HG02870 (cell line): ENCODE measurements at regions not wholly inside any gene's neighbourhood (a gene's known extent, or its start where the extent isn't known, plus 50 kb on each side); places are given as distances from the start of the nearest gene placed in this dataset.

Experiments
- ATAC-seq: cut with Tn5 transposase; IDR thresholded peaks from one replicate; pipeline ENCODE4 v1.9.1; 2021; ENCODE audit warnings: mild to moderate bottlenecking, moderate library complexity; ENCODE audit not compliant: unreplicated experiment

DNA sequence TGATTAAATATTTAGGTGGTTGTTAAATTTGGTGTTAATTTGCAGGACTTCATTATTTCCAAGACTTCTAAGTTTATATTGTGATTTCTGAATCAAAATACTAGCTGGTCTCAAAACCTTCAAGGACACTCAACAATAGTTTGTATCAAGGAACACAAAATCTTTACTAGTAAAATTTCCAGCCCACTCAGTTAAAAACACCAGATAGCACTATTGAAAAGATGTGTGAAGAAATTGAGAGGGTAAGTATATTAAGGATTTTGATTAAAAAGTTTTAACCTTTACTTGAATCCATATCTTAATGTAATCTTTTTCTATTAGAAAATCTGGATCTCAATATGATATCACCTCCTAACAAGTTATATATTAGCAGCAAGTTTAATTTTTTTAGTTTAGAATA lies 89.3 kb upstream of the UGT8 start:
- ATAC-seq = no peak

DNA sequence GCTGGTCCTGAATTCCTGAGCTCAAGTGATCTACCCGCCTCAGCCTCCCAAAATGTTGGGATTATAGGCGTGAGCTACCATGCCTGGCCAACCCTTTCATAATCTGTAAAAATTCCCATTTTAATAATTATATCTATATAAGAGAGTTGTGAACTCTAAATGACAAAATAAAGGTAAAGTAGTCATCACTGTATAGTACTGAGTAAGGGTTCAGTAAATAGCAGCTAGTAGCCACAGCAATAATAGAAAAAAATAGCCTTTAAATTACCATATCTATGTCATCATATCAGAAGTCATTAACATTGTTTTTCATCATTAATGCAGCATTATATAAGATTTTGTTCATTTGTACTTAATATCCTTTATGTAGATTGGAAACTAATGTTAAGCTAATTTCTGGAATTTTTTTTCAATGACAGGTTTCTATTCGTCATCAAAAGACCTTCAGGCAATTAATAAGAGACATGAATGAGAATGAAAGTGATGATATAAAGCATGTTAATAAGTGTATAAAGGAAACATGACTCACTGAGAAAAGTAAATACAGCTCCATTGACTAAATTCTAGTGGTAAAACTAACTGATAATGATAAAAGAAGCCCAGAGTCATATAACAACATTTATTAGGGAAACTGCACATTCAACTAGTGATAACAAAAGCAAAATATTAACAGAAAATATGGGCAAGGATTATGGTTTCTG lies 85.9 kb upstream of the UGT8 start:
- no peak for ATAC-seq

DNA sequence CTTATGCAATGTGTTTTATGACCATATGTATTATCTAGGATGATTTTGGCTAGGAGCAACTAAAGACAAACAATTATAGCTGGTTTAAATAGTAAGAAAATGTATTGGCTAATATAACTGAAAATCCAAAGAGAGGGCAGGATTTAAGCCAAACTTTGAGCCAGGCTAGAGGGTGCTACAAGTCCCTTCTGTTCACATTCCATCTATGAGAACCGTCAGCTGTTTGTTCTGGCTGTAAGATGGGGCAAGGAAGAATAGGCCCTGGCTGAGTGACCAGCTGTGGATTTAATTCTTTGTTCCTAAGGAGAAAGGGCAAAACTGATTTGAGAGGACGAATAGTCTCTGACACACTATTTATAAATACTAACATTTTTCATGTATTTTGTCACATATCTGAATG lies 79.2 kb upstream of the UGT8 start:
- no peak for ATAC-seq

DNA sequence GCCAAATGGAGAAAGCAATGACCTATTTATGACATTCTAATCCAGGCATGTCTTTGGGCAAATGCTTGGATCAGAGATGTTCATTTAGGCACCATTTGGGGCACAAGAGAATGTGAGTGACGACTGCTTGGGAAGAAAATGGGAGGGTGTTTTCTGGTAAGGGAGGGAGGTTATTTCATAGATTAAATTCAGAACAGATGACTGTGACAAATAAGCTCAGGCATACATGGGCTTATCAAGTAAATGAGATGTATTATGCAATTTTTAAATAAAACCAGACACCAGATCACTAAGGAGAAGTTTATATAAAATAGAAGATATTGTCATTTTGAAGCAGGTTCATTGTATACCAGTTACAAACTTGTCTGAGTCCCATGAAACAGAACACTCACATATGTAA lies 71.4 kb upstream of the UGT8 start:
- ATAC-seq = no peak

DNA sequence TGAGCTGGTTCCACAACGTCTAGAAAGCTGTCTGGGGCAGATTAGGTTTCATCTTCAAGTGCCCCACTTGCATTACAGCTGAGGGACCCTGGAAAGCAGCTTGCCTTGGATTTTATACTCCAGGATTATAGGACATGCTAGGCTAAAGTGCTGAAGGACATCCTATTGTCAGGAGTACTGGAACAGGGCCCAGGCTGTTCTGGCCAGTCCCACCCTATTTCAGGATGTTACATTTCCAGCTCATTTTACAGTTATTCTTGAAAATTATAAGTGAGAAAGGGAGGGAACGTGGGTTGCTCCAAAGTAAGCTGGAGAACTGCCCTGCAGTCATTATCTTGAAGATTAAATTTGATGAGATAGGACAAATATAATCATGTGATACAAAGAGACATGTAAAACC lies 71.0 kb upstream of the UGT8 start:
- no peak for ATAC-seq

DNA sequence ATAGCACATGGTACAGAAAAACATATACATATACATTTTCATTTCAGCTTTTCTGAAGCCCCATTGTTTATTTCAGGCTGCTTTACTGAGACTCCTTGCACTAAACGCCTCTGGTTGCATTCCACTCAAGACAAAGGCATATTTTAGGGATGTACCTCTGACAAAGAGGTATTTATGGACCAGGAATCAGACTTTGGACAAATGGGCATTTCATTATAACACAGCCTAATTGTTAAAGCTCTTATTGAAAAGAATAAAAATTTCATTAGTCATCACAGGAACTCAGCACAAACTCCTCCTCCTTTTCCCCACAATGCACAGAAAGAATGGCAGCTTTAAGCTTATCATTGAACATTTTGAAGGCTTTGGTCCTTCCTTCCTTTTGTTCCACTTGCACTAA lies 62.9 kb upstream of the UGT8 start:
- ATAC-seq = no peak

DNA sequence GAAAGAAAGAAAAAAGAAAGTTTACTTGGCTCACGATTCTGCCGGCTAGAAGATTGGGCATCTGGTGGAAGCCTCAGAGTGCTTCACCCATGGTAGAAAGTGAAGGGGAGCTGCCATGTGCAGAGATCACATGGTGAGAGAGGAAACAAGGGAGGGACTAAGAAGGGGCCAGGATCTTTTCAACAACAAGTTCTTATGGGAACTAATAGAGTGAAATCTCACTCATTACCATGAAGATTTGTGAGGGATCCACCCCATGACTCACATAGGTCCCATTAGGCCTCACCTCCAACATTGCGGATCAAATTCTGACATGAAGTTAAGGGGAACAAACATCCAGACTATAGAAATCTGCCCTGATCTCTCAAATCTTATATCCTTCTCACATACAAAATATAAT lies 61.3 kb upstream of the UGT8 start:
- ATAC-seq = no peak

DNA sequence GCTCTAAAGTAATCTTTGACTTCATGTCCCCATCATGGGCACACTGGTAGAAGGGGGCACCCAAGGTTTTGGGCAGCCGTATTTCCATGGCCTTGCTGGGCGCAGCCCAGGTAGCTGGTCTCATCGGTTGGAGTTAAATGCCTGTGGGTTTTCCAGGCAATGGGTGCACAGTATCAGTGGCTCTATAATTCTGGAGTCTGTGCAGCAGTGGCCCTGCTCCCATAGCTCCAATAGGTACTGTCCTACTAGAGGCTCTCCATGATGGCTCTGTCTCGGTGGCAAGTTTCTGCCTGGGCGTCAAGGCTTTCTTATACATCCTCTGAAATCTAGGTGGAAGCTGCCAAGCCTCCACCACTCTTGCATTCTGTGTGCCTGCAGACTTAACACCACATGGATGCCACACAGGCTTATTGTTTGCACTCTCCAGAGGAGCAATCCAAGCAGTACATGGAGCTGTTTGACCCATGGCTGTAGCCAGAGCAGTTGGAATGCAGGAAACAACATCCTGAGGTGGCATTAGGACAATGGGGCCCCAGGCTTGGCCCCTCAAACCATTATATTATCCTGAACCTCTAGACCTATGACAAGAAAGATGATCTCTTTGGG lies 60.5 kb upstream of the UGT8 start:
- no peak for ATAC-seq

DNA sequence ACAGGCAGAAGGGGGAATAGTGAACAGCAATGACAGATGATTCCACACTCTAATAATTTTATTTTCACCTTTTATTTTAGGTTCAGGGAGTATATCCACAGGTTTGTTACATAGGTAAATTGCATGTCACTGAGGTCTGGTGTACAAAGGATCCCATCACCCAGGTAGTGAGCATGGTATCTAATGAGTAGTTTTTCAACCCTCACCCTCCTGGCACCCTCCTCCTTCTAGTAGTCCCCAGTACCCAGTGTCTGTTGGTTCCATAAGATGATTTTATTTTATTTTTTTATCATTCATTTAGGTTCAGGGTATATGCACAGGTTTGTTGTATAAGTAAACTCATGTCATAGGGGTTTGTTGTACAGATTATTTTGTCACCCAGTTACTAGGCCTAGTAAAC lies 58.6 kb upstream of the UGT8 start:
- ATAC-seq = no peak

DNA sequence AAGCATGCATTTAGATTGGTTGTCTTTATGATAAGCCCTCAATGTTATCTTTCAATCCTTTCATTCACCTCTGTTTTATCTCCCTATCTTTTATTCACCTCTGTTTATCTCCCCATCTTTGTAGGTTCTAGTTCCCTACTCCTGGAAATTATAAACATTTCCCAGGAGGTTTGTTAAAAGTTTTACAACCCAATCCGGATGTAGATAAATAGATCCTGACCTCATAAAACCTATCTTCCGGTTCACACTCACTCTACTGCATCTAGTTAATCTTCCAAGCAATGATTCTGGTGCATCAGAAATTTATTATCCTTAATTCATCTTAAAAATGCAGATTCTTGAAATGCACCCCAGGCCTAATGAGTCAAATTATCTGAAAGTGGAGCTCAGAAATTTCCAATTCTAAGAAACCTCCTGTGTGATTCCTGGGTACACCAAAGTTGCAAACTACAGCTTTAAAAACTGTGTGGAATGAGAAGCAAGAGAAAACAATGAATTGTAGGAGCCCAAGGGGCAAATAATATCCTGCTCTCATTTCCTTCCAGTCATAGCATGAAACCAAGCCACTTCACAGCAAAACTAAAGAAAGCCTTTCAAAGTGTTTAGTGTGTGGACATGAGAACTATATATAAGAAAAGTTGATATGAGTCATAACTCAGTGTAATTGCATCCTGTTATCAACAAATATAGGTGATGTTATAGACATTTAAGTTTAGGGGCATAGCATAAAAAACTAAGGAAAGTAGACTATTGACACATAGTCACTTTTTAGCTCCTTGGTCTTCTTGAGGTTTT lies 51.1 kb upstream of the UGT8 start:
- ATAC-seq = peak; percentile 74
